ENCODE measurements at regions not wholly inside any gene's neighbourhood (a gene's known extent, or its start where the extent isn't known, plus 50 kb on each side); places are given as distances from the start of the nearest gene placed in this dataset.

- DNase-seq: no peak
Observed at GRCh38 chr1:114310695-114311271, 157.1 kb upstream of the SYT6 start.

GRCh38 chr1:114302821-114303220 lies 149.2 kb upstream of the SYT6 start:
- no peak for DNase-seq

GRCh38 chr1:114299331-114299975 lies 145.8 kb upstream of the SYT6 start:
- DNase-seq: no peak

- DNase-seq: no peak
Observed at GRCh38 chr1:114298008-114298407, 144.3 kb upstream of the SYT6 start.

GRCh38 chr1:114296413-114296812 lies 142.7 kb upstream of the SYT6 start:
- DNase-seq: no peak

- DNase-seq: no peak
Observed at GRCh38 chr1:114295321-114295720, 141.7 kb upstream of the SYT6 start.

- DNase-seq: no peak
Observed at GRCh38 chr1:114292835-114293234, 139.2 kb upstream of the SYT6 start.

- no peak for DNase-seq
Observed at GRCh38 chr1:114292194-114292593, 138.5 kb upstream of the SYT6 start.

- no peak for DNase-seq
Observed at GRCh38 chr1:114290776-114291175, 137.1 kb upstream of the SYT6 start.

- DNase-seq: no peak
Observed at GRCh38 chr1:114290341-114290740, 136.7 kb upstream of the SYT6 start.

- no peak for DNase-seq
Observed at GRCh38 chr1:114289824-114290223, 136.2 kb upstream of the SYT6 start.

GRCh38 chr1:114289306-114289705 lies 135.6 kb upstream of the SYT6 start:
- DNase-seq: no peak

GRCh38 chr1:114286960-114287359 lies 133.3 kb upstream of the SYT6 start:
- DNase-seq: no peak

- no peak for DNase-seq
Observed at GRCh38 chr1:114286179-114286578, 132.5 kb upstream of the SYT6 start.

GRCh38 chr1:114282751-114283403 lies 129.2 kb upstream of the SYT6 start:
- peak; percentile 64 for DNase-seq

- no peak for DNase-seq
Observed at GRCh38 chr1:114278911-114279310, 125.2 kb upstream of the SYT6 start.

- no peak for DNase-seq
Observed at GRCh38 chr1:114278430-114278829, 124.8 kb upstream of the SYT6 start.

- no peak for DNase-seq
Observed at GRCh38 chr1:114274621-114275317, 121.1 kb upstream of the SYT6 start.

- no peak for DNase-seq
Observed at GRCh38 chr1:114272593-114272992, 118.9 kb upstream of the SYT6 start.

GRCh38 chr1:114270718-114271117 lies 117.0 kb upstream of the SYT6 start:
- DNase-seq: no peak

GRCh38 chr1:114270282-114270681 lies 116.6 kb upstream of the SYT6 start:
- DNase-seq: no peak

GRCh38 chr1:114269539-114269938 lies 115.9 kb upstream of the SYT6 start:
- DNase-seq: no peak

- DNase-seq: no peak
Observed at GRCh38 chr1:114263343-114263742, 109.7 kb upstream of the SYT6 start.

- no peak for DNase-seq
Observed at GRCh38 chr1:114262337-114262736, 108.7 kb upstream of the SYT6 start.
